Stimulated activated effector memory CD8-positive, alpha-beta T cell treated with anti-CD3 and anti-CD28 coated beads, Interleukin-12 subunit alpha, Interleukin-12 subunit beta, amount 100 ng/mL, for 72 hours (primary cell): ENCODE measurements at regions not wholly inside any gene's neighbourhood (a gene's known extent, or its start where the extent isn't known, plus 50 kb on each side); places are given as distances from the start of the nearest gene placed in this dataset.
A peak's percentile ranks its signal among the peaks of the same experiment; 100 is the strongest.
"Not testable (repeated sequence)": the region's sequence is repeated elsewhere in the genome, so short reads cannot be mapped to it uniquely, and the experiment has no call there.

Experiments used
- ATAC-seq: fragments of 150-1000 bp; cut with Tn5 transposase; 2 replicates; pipeline ENCODE4 v1.10.0; 2021
- DNase-seq, 2 donors: peaks; one replicate each; pipeline ENCODE4 v3.0.0; 2021 to 2022; ENCODE audit warnings: low spot score in 2 of 2
- H3K27ac Mint-ChIP-seq: one replicate; pipeline ENCODE4 v1.8.0; 2022; ENCODE audit warnings: mild to moderate bottlenecking, mixed read lengths
- H3K36me3 Mint-ChIP-seq: one replicate; pipeline ENCODE4 v1.8.0; 2022; ENCODE audit warnings: mild to moderate bottlenecking, mixed read lengths
- H3K4me1 Mint-ChIP-seq: one replicate; pipeline ENCODE4 v1.8.0; 2022; ENCODE audit warnings: mixed read lengths
- H3K4me3 Mint-ChIP-seq: one replicate; pipeline ENCODE4 v1.8.0; 2022; ENCODE audit warnings: mild to moderate bottlenecking, mixed read lengths
- H3K9me3 Mint-ChIP-seq: one replicate; pipeline ENCODE4 v1.8.0; 2022; ENCODE audit warnings: mixed read lengths

GRCh38 chr18:35811896-35812295 is 160.6 kb upstream of the RMP24 start:
- Mint-ChIP-seq H3K36me3 (no peaks in the 10 kb centered on the region), H3K4me1 (no peaks in the 10 kb centered on the region), H3K27ac (no peak overlapping the region), H3K9me3 (peaks cover 2% of the 10 kb centered on the region), H3K4me3 (no peak overlapping the region)
- ATAC-seq (no peak), DNase-seq (no peak)

DNA sequence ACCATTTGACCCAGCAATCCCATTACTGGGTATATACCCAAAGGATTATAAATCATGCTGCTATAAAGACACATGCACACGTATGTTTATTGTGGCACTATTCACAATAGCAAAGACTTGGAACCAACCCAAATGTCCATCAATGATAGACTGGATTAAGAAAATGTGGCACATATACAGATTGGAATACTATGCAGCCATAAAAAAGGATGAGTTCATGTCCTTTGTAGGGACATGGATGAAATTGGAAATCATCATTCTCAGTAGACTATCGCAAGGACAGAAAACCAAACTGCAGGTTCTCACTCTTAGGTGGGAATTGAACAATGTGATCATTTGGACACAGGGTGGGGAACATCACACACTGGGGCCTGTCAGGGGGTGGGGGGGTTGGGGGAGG is 157.5 kb upstream of the RMP24 start:
- not testable (repeated sequence) for ATAC-seq, H3K36me3 Mint-ChIP-seq, H3K9me3 Mint-ChIP-seq, H3K4me1 Mint-ChIP-seq, H3K4me3 Mint-ChIP-seq, DNase-seq, H3K27ac Mint-ChIP-seq

DNA sequence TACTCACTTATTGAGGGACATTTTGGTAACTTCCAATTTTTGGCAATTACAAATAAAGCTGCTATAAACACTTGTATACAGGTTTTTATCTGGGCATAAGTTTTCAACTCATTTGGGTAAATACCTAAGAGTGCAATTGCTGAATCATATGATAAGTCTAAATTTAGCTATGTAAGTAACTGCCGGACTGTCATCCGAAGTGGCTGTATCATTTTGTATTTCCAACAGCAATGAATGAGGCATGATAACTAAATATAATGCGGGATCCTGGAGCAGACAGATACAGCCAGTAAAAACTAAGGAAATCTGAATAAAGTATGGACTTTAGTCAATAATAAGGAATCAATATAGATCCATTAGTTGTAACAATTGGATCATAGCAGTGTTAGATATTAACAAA is 156.5 kb upstream of the RMP24 start:
- Mint-ChIP-seq H3K4me3 (no peak overlapping the region), H3K9me3 (no peaks in the 10 kb centered on the region), H3K27ac (no peak overlapping the region), H3K4me1 (no peaks in the 10 kb centered on the region), H3K36me3 (no peaks in the 10 kb centered on the region)
- no peak for DNase-seq
- no peak for ATAC-seq

GRCh38 chr18:35817604-35818352 is 154.7 kb upstream of the RMP24 start:
- no peak overlapping the region for H3K27ac Mint-ChIP-seq
- no peaks in the 10 kb centered on the region for H3K36me3 Mint-ChIP-seq
- H3K9me3 Mint-ChIP-seq: no peaks in the 10 kb centered on the region
- H3K4me3 Mint-ChIP-seq: no peak overlapping the region
- no peaks in the 10 kb centered on the region for H3K4me1 Mint-ChIP-seq
- peak; percentile 8 for ATAC-seq
- DNase-seq: no peak

DNA sequence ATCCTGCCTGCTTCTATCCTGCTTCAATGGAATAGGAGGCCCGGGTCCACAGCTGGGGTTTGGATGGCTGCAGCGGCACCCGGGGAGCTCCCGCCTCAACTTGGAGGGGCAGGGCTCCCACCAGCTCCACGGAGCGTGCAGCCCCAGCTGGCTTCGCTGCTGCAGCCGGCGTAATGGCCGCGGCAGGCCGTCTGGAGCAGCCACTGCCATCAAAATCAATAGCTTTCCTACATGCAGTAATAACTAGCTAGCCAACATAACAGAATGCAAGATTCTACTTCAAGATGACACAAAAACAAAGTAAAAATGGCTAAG is 154.2 kb upstream of the RMP24 start:
- Mint-ChIP-seq H3K4me3 (no peak overlapping the region), H3K4me1 (no peaks in the 10 kb centered on the region), H3K9me3 (no peaks in the 10 kb centered on the region), H3K27ac (no peak overlapping the region), H3K36me3 (no peaks in the 10 kb centered on the region)
- DNase-seq: no peak
- no peak for ATAC-seq

DNA sequence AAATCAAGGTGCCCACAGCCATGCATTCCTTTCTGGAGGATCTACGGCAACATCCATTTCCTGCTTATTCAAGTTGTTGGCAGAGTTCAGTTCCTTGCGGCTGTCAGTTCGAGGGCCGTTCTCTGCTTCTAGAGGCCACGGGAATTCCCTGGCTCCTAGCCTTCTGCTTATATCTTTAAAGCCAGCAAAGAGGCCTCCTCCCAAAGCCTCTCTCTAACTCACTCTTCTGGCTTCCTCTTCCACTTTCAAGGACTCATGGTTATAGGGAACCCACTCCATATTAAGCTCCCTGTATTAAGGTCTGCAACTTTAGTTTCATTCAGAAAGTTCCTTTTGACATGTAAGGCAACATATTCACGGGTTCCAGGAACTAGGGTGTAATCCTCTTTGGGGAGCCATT is 150.1 kb upstream of the RMP24 start:
- Mint-ChIP-seq H3K27ac (no peak overlapping the region), H3K4me1 (no peaks in the 10 kb centered on the region), H3K4me3 (no peak overlapping the region), H3K9me3 (no peaks in the 10 kb centered on the region), H3K36me3 (no peaks in the 10 kb centered on the region)
- DNase-seq (no peak), ATAC-seq (no peak)

GRCh38 chr18:35826477-35826876 is 146.0 kb upstream of the RMP24 start:
- Mint-ChIP-seq H3K36me3 (no peaks in the 10 kb centered on the region), H3K27ac (no peak overlapping the region), H3K4me1 (no peaks in the 10 kb centered on the region), H3K9me3 (peaks cover 3% of the 10 kb centered on the region), H3K4me3 (no peak overlapping the region)
- ATAC-seq: no peak
- no peak for DNase-seq

DNA sequence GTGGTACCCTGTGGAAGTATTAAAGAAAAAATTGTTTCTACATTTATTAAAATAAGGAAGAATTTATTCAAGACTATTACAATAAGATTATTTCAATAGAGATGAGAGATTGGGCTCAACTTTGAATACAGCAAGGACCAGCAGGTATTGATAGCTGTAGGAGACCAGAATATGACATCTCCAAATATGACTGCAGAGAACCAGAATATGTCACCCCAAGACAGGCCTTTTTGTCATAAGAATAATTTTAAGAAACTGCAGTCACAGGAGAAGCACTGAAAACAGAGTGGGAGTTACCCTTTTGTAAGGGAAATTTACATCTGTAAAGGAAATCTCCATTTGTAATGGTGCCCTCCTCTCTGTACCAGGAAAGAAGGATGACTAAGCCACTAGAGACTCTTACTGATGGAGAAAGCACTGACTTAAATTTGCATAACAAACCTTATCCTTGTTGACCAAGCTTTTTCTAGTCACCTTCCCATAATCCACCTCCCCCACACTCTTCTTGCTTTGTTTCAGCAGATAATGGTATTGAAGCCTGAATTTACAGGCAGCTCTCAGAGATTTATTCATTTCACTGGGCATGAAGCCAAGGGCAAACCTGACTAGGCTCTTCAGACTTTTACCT is 145.1 kb upstream of the RMP24 start:
- Mint-ChIP-seq H3K4me3 (no peak overlapping the region), H3K4me1 (no peaks in the 10 kb centered on the region), H3K27ac (no peak overlapping the region), H3K9me3 (peaks cover 6% of the 10 kb centered on the region), H3K36me3 (no peaks in the 10 kb centered on the region)
- ATAC-seq: peak; percentile 68
- DNase-seq: no peak

- no peaks in the 10 kb centered on the region for H3K36me3 Mint-ChIP-seq
- H3K4me3 Mint-ChIP-seq: no peak overlapping the region
- no peaks in the 10 kb centered on the region for H3K4me1 Mint-ChIP-seq
- DNase-seq (no peak), ATAC-seq (no peak)
- H3K27ac Mint-ChIP-seq: no peak overlapping the region
- peaks cover 6% of the 10 kb centered on the region for H3K9me3 Mint-ChIP-seq
Measured at GRCh38 chr18:35827903-35828275, 144.6 kb upstream of the RMP24 start.

GRCh38 chr18:35828591-35828990 is 143.9 kb upstream of the RMP24 start:
- Mint-ChIP-seq H3K27ac (no peak overlapping the region), H3K36me3 (no peaks in the 10 kb centered on the region), H3K9me3 (peaks cover 6% of the 10 kb centered on the region), H3K4me3 (no peak overlapping the region), H3K4me1 (no peaks in the 10 kb centered on the region)
- ATAC-seq (no peak), DNase-seq (no peak)

GRCh38 chr18:35835366-35835765 is 137.1 kb upstream of the RMP24 start:
- no peak for DNase-seq

GRCh38 chr18:35835833-35836232 is 136.6 kb upstream of the RMP24 start:
- H3K4me3 Mint-ChIP-seq: no peak overlapping the region
- no peak for DNase-seq

More at GRCh38 chr18:35835366-35835765, 137.1 kb upstream of the RMP24 start:
- H3K4me1 Mint-ChIP-seq: no peaks in the 10 kb centered on the region
- no peak for ATAC-seq
- no peak overlapping the region for H3K27ac Mint-ChIP-seq
- H3K4me3 Mint-ChIP-seq: no peak overlapping the region
- H3K36me3 Mint-ChIP-seq: no peaks in the 10 kb centered on the region
- H3K9me3 Mint-ChIP-seq: peaks cover 6% of the 10 kb centered on the region

GRCh38 chr18:35836932-35837331 is 135.5 kb upstream of the RMP24 start:
- Mint-ChIP-seq H3K4me3 (no peak overlapping the region), H3K4me1 (peaks cover 4% of the 10 kb centered on the region), H3K27ac (no peak overlapping the region), H3K9me3 (peaks cover 2% of the 10 kb centered on the region), H3K36me3 (no peaks in the 10 kb centered on the region)
- DNase-seq: no peak
- ATAC-seq: no peak

More at GRCh38 chr18:35835833-35836232, 136.6 kb upstream of the RMP24 start:
- H3K9me3 Mint-ChIP-seq: peaks cover 4% of the 10 kb centered on the region
- no peak overlapping the region for H3K27ac Mint-ChIP-seq
- no peak for ATAC-seq
- no peaks in the 10 kb centered on the region for H3K36me3 Mint-ChIP-seq
- H3K4me1 Mint-ChIP-seq: no peaks in the 10 kb centered on the region

DNA sequence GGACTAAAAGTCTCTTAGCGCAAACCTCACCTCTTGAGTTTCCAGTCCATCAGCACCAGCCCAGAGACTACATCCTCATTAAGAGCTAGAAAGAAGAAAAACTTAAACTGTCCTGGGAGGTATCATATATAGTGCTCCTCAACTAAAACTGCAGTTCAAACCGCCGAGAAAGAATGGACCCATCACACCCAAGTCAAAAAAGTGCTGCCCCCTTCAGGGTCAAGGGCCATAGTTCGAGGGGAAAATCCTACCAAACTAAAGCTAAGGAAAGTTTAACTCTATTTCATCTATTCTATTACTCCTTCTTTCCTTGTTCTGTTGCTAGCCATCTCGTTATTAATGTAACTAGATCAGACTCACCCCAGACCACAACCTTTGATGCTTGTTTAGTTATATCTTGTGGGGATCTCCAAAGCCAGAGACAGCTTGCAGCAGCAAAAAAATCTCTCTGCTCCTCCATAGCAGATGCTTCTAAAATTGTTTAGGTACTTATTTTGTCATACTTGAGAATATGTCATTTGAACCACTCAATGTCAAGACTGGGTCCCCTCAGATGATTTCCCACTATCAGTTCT is 134.5 kb upstream of the RMP24 start:
- Mint-ChIP-seq H3K9me3 (no peaks in the 10 kb centered on the region), H3K4me3 (no peak overlapping the region), H3K4me1 (peaks cover 4% of the 10 kb centered on the region), H3K36me3 (no peaks in the 10 kb centered on the region), H3K27ac (no peak overlapping the region)
- ATAC-seq (no peak), DNase-seq (no peak)

- no peak overlapping the region for H3K4me3 Mint-ChIP-seq
- H3K9me3 Mint-ChIP-seq: no peaks in the 10 kb centered on the region
- ATAC-seq (peak; percentile 42), DNase-seq (no peak)
- H3K36me3 Mint-ChIP-seq: no peaks in the 10 kb centered on the region
- no peak overlapping the region for H3K27ac Mint-ChIP-seq
- H3K4me1 Mint-ChIP-seq: peaks cover 4% of the 10 kb centered on the region
Measured at GRCh38 chr18:35841283-35841682, 131.2 kb upstream of the RMP24 start.

- ATAC-seq: no peak
- H3K4me1 Mint-ChIP-seq: peaks cover 4% of the 10 kb centered on the region
- no peak overlapping the region for H3K4me3 Mint-ChIP-seq
- H3K36me3 Mint-ChIP-seq: no peaks in the 10 kb centered on the region
- no peak for DNase-seq
- H3K9me3 Mint-ChIP-seq: no peaks in the 10 kb centered on the region
- no peak overlapping the region for H3K27ac Mint-ChIP-seq
Measured at GRCh38 chr18:35842536-35842935, 129.9 kb upstream of the RMP24 start.
